ENCODE measurements at regions not wholly inside any gene's neighbourhood (a gene's known extent, or its start where the extent isn't known, plus 50 kb on each side); places are given as distances from the start of the nearest gene placed in this dataset.

DNA sequence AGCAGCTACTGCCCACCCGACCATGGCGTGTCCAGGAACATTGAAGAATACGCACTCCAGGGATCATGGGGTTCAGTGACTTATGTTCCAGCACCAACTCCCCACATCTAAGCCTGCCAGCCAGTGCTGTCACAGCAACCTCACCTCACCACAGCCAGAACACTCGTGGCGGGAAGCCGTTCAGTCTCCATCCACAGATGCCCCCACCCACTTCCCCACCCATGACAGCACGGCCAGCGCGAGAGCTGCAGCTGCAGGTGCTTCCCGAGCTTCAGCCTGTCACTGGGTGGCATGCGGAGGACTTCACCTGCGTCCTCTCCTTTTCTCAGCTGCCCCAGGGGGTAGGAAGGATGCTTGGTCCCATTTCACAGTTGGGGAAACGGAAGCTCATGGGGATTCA, 50.3 kb downstream of the RBFOX3 start:
- no peak for TF ChIP-seq CEBPB (IDR thresholded peaks at IDR 0.05)
- TF ChIP-seq EGR1 (IDR thresholded peaks at IDR 0.05): no peak
- TF ChIP-seq MAX (IDR thresholded peaks at IDR 0.05): no peak
- no peak for TF ChIP-seq TEAD4 (IDR thresholded peaks at IDR 0.05)
- TF ChIP-seq YY1 (IDR thresholded peaks at IDR 0.05; ENCODE audit: low read depth): no peak
- TF ChIP-seq CREB1 (IDR thresholded peaks at IDR 0.05; ENCODE audit: low read depth): no peak
- no peak for TF ChIP-seq TAF1 (IDR thresholded peaks at IDR 0.05; ENCODE audit: low read depth)

DNA sequence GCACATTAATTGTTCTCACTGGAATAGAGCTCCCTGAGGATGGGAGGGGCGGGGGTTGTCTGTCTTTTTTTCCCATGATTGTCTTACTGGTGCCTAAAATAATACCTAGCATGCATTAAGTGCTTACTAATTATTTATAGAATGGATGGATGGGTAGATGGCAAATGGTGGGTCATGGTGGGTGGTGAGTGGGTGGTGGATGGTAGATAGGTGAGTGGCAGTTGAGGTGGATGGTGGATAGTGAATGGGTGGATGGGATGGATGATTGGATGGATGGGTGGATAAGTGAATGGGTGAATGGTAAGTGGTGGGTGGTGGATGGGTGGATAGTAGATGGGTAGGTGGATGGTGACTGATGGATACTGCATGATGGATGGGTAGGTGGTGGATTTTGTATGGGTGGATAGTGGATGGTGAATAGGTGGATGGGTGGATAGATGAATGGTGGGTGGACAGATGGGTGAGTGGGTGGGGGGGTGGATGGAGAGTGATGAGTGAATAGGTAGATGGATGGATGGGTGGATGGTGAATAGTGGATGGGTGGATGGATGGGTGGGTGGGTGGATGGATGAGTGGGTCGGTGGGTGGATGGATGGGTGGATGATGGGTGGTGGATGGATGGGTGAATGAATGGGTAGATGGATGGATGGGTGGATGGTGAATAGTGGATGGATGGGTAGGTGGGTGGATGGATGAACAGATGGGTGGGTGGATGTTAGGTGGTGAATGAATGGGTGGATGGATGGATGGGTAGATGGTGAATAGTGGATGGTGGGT, 51.6 kb downstream of the RBFOX3 start:
- no peak for TF ChIP-seq CEBPB (IDR thresholded peaks at IDR 0.05)
- no peak for TF ChIP-seq CREB1 (IDR thresholded peaks at IDR 0.05; ENCODE audit: low read depth)
- TF ChIP-seq NFIC (IDR thresholded peaks at IDR 0.05): no peak
- TF ChIP-seq TCF12 (IDR thresholded peaks at IDR 0.05; ENCODE audit: low read depth): no peak
- TF ChIP-seq EP300 (IDR thresholded peaks at IDR 0.05; ENCODE audit: borderline replicate concordance): no peak
- TF ChIP-seq TEAD4 (IDR thresholded peaks at IDR 0.05): no peak
- no peak for TF ChIP-seq REST (IDR thresholded peaks at IDR 0.05; ENCODE audit: low read depth)
- no peak for TF ChIP-seq TAF1 (IDR thresholded peaks at IDR 0.05; ENCODE audit: low read depth)
- TF ChIP-seq RAD21 (IDR thresholded peaks at IDR 0.05; ENCODE audit: low read depth): no peak

DNA sequence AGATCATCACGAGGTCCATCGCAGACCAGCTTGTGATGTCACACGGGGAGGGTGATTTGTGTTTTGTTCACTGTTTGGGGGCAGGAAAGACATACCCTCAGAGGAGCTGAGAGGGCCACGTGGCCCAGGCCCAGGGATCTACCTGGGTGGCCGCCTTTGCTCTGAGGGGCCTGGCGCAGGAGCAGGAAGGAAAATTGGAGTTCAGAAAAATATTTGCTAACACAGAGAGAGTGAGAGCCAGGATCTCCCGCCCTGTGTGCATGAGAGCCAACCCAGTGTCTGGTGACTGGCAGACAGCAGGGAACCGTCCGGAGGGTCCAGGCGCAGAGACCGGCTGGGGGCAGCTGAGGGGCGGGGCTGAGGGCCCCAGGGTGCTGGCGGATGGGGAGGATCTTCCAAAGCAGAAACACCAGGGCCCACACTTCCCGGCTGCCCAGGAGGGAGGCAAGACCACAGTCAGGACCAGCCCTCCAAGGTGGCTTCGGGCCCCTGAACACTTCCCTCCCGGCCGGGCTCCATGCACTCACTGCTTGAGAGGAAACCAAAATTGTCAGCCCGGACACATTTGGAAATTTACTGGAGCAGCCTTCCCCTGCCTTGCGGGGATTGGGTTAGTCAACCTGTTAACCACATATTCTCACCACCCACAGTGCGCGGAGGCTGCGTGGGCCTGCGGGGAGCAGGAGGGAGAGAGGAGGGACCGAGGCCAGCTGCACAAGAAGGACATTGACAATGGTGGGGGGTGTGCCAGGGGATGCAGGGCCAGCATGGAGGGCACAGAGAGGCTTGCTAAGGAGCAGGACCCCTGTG, 52.6 kb downstream of the RBFOX3 start:
- TF ChIP-seq TEAD4 (IDR thresholded peaks at IDR 0.05) (no peak), CEBPB (IDR thresholded peaks at IDR 0.05) (no peak), YY1 (IDR thresholded peaks at IDR 0.05; ENCODE audit: low read depth) (no peak), REST (IDR thresholded peaks at IDR 0.05; ENCODE audit: low read depth) (no peak), CREB1 (IDR thresholded peaks at IDR 0.05; ENCODE audit: low read depth) (no peak), EGR1 (IDR thresholded peaks at IDR 0.05) (no peak)

DNA sequence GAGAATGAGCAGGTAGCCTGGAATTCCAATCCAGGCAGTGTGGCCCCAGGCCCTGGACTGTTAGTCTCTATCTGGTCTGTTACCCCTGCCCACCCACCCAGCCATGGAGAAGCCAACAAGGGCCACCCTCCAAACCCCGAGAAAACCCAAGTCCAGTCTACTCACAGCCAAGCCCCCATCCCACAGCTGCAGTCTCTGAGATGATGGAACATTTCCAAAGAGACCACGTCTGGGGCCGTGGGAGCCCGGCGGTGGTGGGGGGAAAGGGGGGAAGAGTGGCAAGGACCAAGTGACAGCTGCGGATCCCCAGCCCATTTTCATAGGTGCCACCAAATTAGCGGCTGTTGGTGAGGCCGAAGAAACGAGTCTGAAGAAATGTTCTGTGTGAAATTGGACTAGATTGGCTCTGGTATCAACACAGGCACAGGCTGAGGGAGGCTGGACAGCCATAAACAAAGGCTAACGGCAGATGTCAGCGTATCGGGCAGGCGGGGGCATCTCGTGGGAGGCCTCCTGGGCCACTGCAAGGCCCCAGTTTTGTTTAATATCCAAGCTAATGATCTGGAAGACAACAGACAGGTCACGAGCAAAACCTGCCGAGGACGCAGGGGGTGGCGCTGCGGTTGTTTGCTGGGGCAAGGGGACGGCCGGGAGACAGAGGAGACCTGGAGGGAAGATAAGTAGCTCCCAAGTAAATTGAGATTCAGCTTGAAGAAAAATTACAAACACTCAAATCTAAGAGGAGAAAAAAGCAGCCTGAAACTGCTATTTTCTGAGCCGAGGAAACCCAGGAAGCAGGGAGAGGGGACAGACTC, 53.4 kb downstream of the RBFOX3 start:
- no peak for TF ChIP-seq EGR1 (IDR thresholded peaks at IDR 0.05)
- TF ChIP-seq ZBTB7A (IDR thresholded peaks at IDR 0.05; ENCODE audit: low read depth): no peak
- no peak for TF ChIP-seq EP300 (IDR thresholded peaks at IDR 0.05; ENCODE audit: borderline replicate concordance)
- no peak for TF ChIP-seq TAF1 (IDR thresholded peaks at IDR 0.05; ENCODE audit: low read depth)
- TF ChIP-seq MAX (IDR thresholded peaks at IDR 0.05): no peak
- no peak for TF ChIP-seq YY1 (IDR thresholded peaks at IDR 0.05; ENCODE audit: low read depth)
- no peak for TF ChIP-seq RAD21 (IDR thresholded peaks at IDR 0.05; ENCODE audit: low read depth)

DNA sequence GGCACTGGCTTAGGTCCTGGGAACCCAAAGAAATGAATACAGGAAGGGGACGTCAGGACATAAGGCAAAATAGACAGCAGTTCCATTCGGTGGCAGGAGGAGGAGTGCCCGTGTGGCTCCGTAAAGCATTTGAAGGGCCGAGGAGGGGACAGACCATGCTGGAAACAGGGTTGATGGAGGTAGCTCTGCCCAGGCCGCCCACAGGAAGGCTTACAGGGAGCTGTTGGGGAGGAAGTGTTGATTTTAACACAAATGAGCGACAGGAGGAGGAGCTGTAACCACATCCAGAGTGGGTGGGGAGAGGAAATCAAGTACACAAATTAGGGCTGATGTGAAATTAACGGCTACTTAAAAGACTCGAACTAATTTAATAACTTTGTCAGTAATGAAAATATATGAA, 54.6 kb downstream of the RBFOX3 start:
- no peak for TF ChIP-seq CREB1 (IDR thresholded peaks at IDR 0.05; ENCODE audit: low read depth)
- TF ChIP-seq FOXM1 (IDR thresholded peaks at IDR 0.05; ENCODE audit: borderline replicate concordance, low read depth): no peak
- TF ChIP-seq TCF12 (IDR thresholded peaks at IDR 0.05; ENCODE audit: low read depth): no peak
- no peak for TF ChIP-seq NFIC (IDR thresholded peaks at IDR 0.05)
- TF ChIP-seq USF1 (IDR thresholded peaks at IDR 0.05): no peak
- no peak for TF ChIP-seq CEBPB (IDR thresholded peaks at IDR 0.05)
- no peak for TF ChIP-seq RAD21 (IDR thresholded peaks at IDR 0.05; ENCODE audit: low read depth)
- TF ChIP-seq MAX (IDR thresholded peaks at IDR 0.05): no peak
- TF ChIP-seq EP300 (IDR thresholded peaks at IDR 0.05; ENCODE audit: borderline replicate concordance): no peak
- TF ChIP-seq TAF1 (IDR thresholded peaks at IDR 0.05; ENCODE audit: low read depth): no peak
- TF ChIP-seq YY1 (IDR thresholded peaks at IDR 0.05; ENCODE audit: low read depth): no peak
- TF ChIP-seq TEAD4 (IDR thresholded peaks at IDR 0.05): no peak
- TF ChIP-seq EGR1 (IDR thresholded peaks at IDR 0.05): no peak
- no peak for TF ChIP-seq ZBTB7A (IDR thresholded peaks at IDR 0.05; ENCODE audit: low read depth)
